Thyroid gland (tissue), 4 donors: ENCODE measurements at regions not wholly inside any gene's neighbourhood (a gene's known extent, or its start where the extent isn't known, plus 50 kb on each side); places are given as distances from the start of the nearest gene placed in this dataset.

Experiments used
- POLR2A ChIP-seq, 2 donors: fragments of 450-650 bp; IDR thresholded peaks; one replicate each; pipeline ENCODE4 v1.6.1; 2017; ENCODE audit warnings: antibody characterized with exemption in 2 of 2, mild to moderate bottlenecking in 2 of 2, moderate library complexity in 1 of 2
- TF ChIP-seq, protein P1 (sequence below), 6 experiments: fragments of 200-600 bp in 3 of 6; fragments of 450-650 bp in 3 of 6; sonication (generic) in 3 of 6; IDR thresholded peaks; one replicate each; pipeline ENCODE4 v1.5.1; 2016 to 2019; ENCODE audit warnings: antibody characterized with exemption in 6 of 6, mild to moderate bottlenecking in 2 of 6, inconsistent platforms in 1 of 6, moderate library complexity in 1 of 6

- TF ChIP-seq, protein P1, sequence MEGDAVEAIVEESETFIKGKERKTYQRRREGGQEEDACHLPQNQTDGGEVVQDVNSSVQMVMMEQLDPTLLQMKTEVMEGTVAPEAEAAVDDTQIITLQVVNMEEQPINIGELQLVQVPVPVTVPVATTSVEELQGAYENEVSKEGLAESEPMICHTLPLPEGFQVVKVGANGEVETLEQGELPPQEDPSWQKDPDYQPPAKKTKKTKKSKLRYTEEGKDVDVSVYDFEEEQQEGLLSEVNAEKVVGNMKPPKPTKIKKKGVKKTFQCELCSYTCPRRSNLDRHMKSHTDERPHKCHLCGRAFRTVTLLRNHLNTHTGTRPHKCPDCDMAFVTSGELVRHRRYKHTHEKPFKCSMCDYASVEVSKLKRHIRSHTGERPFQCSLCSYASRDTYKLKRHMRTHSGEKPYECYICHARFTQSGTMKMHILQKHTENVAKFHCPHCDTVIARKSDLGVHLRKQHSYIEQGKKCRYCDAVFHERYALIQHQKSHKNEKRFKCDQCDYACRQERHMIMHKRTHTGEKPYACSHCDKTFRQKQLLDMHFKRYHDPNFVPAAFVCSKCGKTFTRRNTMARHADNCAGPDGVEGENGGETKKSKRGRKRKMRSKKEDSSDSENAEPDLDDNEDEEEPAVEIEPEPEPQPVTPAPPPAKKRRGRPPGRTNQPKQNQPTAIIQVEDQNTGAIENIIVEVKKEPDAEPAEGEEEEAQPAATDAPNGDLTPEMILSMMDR (IDR thresholded peaks at IDR 0.05): no peak
- no peak for TF ChIP-seq POLR2A (IDR thresholded peaks at IDR 0.05)
These were observed 73.1 kb upstream of the DCD start for GRCh38 chr12:54721312-54721711.
